DMS 273 (cell line): ENCODE measurements at regions not wholly inside any gene's neighbourhood (a gene's known extent, or its start where the extent isn't known, plus 50 kb on each side); places are given as distances from the start of the nearest gene placed in this dataset.

Experiments used
- DNase-seq: peaks from one replicate; lab custom pipeline; 2025; ENCODE audit not compliant: unreplicated experiment; lab: John Stamatoyannopoulos, UW

GRCh38 chr4:62917649-62918048, 1491.6 kb downstream of the TECRL start:
- DNase-seq, result no peak

- DNase-seq, result peak; percentile 50
These were observed 1494.5 kb downstream of the TECRL start for GRCh38 chr4:62914758-62915157.

- DNase-seq, result no peak
These were observed 1496.2 kb downstream of the TECRL start for GRCh38 chr4:62913065-62913464.

- peak; percentile 54 for DNase-seq
These were observed 1496.7 kb downstream of the TECRL start for GRCh38 chr4:62912531-62912930.

GRCh38 chr4:62909238-62909637, 1500.0 kb downstream of the TECRL start:
- DNase-seq, result no peak

- no peak for DNase-seq
These were observed 1508.1 kb downstream of the TECRL start for GRCh38 chr4:62901101-62901500.

- no peak for DNase-seq
These were observed 1509.4 kb downstream of the TECRL start for GRCh38 chr4:62899646-62900364.

GRCh38 chr4:62898115-62898514, 1511.1 kb downstream of the TECRL start:
- DNase-seq, result no peak

- no peak for DNase-seq
These were observed 1512.5 kb downstream of the TECRL start for GRCh38 chr4:62896721-62897120.

GRCh38 chr4:62881901-62882300, 1527.3 kb downstream of the TECRL start:
- DNase-seq, result no peak

- no peak for DNase-seq
These were observed 1528.0 kb downstream of the TECRL start for GRCh38 chr4:62881210-62881609.

- no peak for DNase-seq
These were observed 1536.4 kb downstream of the TECRL start for GRCh38 chr4:62872856-62873255.

- DNase-seq, result no peak
These were observed 1538.2 kb downstream of the TECRL start for GRCh38 chr4:62871078-62871477.

- no peak for DNase-seq
These were observed 1538.8 kb downstream of the TECRL start for GRCh38 chr4:62870451-62870850.

- no peak for DNase-seq
These were observed 1544.0 kb downstream of the TECRL start for GRCh38 chr4:62865261-62865660.

- DNase-seq, result no peak
These were observed 1559.6 kb downstream of the TECRL start for GRCh38 chr4:62849696-62850095.

GRCh38 chr4:62835631-62836030, 1573.6 kb downstream of the TECRL start:
- DNase-seq, result peak; percentile 10

GRCh38 chr4:62822306-62822705, 1586.9 kb downstream of the TECRL start:
- peak; percentile 19 for DNase-seq

GRCh38 chr4:62816566-62816965, 1592.7 kb downstream of the TECRL start:
- DNase-seq, result no peak

- DNase-seq, result no peak
These were observed 1594.7 kb downstream of the TECRL start for GRCh38 chr4:62814510-62815047.

GRCh38 chr4:62806816-62807215, 1602.4 kb downstream of the TECRL start:
- no peak for DNase-seq

- no peak for DNase-seq
These were observed 1603.9 kb downstream of the ADGRL3 start for GRCh38 chr4:62804075-62804474.

- DNase-seq, result no peak
These were observed 1597.1 kb downstream of the ADGRL3 start for GRCh38 chr4:62797221-62797620.
